C4-2B (cell line): ENCODE measurements at regions not wholly inside any gene's neighbourhood (a gene's known extent, or its start where the extent isn't known, plus 50 kb on each side); places are given as distances from the start of the nearest gene placed in this dataset.

ENCODE experiments used
- ZFX ChIP-seq: fragments of 450-650 bp; IDR thresholded peaks from 2 replicates; pipeline ENCODE4 v1.6.1; 2017
- TF ChIP-seq, protein P1 (sequence below): fragments of 450-650 bp; conservative IDR thresholded peaks from 2 replicates; pipeline ENCODE4 v1.5.1; 2017; ENCODE audit warnings: mild to moderate bottlenecking

DNA sequence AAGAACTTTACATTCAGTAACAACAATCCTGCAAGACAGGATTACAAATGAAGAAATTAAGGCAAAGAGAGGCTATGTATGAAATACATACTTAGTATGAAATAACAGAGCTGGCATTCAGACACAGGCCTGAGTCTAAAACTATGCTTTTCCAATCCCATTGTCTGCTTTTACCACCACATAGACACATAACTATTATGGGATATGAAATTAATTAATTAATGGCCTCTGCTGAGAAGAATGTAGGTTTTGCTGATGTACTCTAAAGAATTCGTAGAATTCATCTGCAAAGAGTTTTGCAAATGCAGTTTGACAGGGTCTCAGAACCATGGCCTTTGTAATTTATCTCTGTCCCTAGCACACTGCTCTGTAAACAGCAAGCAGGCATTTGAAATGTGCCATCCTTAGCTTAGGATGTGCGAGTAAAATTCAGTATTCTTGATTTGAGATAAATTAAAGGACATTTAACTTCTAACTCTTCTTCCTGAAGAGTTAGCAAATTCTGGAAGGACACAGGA is 54.5 kb upstream of the BOC start:
- TF ChIP-seq, protein P1, sequence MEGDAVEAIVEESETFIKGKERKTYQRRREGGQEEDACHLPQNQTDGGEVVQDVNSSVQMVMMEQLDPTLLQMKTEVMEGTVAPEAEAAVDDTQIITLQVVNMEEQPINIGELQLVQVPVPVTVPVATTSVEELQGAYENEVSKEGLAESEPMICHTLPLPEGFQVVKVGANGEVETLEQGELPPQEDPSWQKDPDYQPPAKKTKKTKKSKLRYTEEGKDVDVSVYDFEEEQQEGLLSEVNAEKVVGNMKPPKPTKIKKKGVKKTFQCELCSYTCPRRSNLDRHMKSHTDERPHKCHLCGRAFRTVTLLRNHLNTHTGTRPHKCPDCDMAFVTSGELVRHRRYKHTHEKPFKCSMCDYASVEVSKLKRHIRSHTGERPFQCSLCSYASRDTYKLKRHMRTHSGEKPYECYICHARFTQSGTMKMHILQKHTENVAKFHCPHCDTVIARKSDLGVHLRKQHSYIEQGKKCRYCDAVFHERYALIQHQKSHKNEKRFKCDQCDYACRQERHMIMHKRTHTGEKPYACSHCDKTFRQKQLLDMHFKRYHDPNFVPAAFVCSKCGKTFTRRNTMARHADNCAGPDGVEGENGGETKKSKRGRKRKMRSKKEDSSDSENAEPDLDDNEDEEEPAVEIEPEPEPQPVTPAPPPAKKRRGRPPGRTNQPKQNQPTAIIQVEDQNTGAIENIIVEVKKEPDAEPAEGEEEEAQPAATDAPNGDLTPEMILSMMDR: no peak
- TF ChIP-seq ZFX: no peak
